ENCODE measurements at regions not wholly inside any gene's neighbourhood (a gene's known extent, or its start where the extent isn't known, plus 50 kb on each side); places are given as distances from the start of the nearest gene placed in this dataset.

DNA sequence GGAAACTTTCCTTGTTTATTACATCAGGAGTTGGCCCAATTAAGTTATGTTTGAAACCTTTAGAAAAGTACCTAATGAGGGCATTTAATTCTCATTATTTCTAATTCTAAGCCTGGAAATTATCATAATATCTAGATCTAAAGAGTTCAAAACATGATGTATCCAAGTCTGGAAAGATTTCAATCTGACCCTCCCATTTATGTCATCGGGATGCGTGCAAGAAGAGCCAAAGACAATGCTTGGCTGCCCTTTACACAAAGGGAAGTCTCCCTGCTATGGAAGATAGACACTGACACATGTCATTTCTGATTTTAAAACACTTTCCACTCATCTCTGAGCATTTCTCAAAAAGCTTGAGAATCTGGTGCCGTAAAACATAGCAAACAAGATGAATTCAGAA is 222.4 kb downstream of the ANTXR2 start:
- H3K36me3 ChIP-seq (ENCODE audit: control insufficient read depth in 1 of 2, insufficient read depth in 2 of 2, low read length in 2 of 2): no peaks in the 10 kb centered on the region
- H3K9ac ChIP-seq (ENCODE audit: low read depth in 1 of 2, low read length in 2 of 2): no peak overlapping the region
- no peaks in the 10 kb centered on the region for H3K4me1 ChIP-seq (ENCODE audit: control insufficient read depth in 1 of 2, insufficient read depth in 2 of 2, low read length in 2 of 2)
- no peaks in the 10 kb centered on the region for H3K9me3 ChIP-seq (ENCODE audit: control insufficient read depth in 1 of 2, low read length in 2 of 2)
- no peak overlapping the region for H3K27ac ChIP-seq (ENCODE audit: low read depth, low read length)
- H3K27me3 ChIP-seq (ENCODE audit: control insufficient read depth in 1 of 2, insufficient read depth in 2 of 2, low read length in 2 of 2): no peaks in the 10 kb centered on the region
- H3K4me3 ChIP-seq (ENCODE audit: low read depth in 1 of 2, low read length in 2 of 2): no peak overlapping the region

DNA sequence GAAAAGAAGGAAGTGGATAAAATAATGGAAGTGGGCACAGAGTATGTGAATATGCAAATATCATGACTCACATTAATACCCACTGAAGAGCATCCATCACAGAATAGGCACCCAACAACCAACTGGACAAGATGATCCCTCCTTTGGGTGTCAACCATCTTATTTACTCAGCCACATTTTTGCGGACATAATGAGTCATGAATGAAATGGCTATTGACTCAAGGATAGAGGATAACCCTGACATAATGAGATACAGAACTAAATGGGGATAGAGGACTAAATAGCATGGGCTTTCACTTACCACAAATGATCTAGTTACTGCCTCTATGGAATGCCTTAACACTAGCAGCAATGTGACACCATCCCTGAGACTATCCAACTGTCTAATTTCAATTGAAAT is 224.7 kb downstream of the ANTXR2 start:
- peaks cover 0 to 8% of the 10 kb centered on the region in 2 donors for H3K9me3 ChIP-seq (ENCODE audit: control insufficient read depth in 1 of 2, low read length in 2 of 2)

DNA sequence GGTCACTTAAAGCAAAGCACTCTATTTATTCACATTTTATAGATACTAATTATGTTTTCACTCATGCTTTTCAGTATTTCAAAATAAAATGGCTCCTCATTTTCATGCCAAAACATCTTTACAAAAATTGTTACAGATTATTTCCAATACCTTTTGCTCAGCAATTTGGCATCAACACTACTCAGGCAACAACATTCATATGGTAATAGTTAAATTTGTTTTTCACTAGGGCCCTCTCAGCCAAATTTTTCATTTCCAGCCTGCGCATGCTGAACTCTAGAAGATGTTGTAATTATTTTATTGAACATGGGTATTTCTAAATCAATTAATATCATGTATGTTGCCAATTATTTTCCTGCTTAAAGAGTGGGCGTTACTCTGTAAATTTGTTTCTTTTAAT is 225.6 kb downstream of the ANTXR2 start:
- H3K4me1 ChIP-seq (ENCODE audit: control insufficient read depth in 1 of 2, insufficient read depth in 2 of 2, low read length in 2 of 2): no peaks in the 10 kb centered on the region
- no peaks in the 10 kb centered on the region for H3K27me3 ChIP-seq (ENCODE audit: control insufficient read depth in 1 of 2, insufficient read depth in 2 of 2, low read length in 2 of 2)
- no peak overlapping the region for H3K27ac ChIP-seq (ENCODE audit: low read depth, low read length)

More for the DNA sequence above, 224.7 kb downstream of the ANTXR2 start:
- Histone ChIP-seq H3K4me3 (ENCODE audit: low read depth in 1 of 2, low read length in 2 of 2) (no peak overlapping the region), H3K36me3 (ENCODE audit: control insufficient read depth in 1 of 2, insufficient read depth in 2 of 2, low read length in 2 of 2) (no peaks in the 10 kb centered on the region), H3K9ac (ENCODE audit: low read depth in 1 of 2, low read length in 2 of 2) (no peak overlapping the region), H3K27ac (ENCODE audit: low read depth, low read length) (no peak overlapping the region), H3K4me1 (ENCODE audit: control insufficient read depth in 1 of 2, insufficient read depth in 2 of 2, low read length in 2 of 2) (no peaks in the 10 kb centered on the region), H3K27me3 (ENCODE audit: control insufficient read depth in 1 of 2, insufficient read depth in 2 of 2, low read length in 2 of 2) (no peaks in the 10 kb centered on the region)

DNA sequence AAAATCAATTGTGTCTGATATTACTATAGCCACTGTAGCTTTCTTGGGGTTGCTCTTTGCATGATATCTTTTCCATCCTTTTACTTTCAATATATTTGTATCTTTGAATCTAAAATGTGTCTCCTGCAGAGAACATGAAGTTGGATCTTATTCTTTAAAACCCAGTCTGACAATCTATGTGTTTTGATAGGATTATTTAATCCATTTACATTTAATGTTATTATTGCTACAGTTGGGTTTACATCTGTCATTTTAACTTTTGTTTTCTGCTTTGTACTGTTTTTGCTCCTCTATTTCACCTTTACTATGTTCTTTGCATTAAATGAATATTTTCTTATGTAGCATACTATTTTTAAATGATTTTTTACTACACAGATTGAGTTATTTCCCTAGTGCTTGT is 230.9 kb downstream of the ANTXR2 start:
- H3K9me3 ChIP-seq (ENCODE audit: control insufficient read depth in 1 of 2, low read length in 2 of 2): peaks cover 3 to 8% of the 10 kb centered on the region in 2 donors

More for the DNA sequence above, 225.6 kb downstream of the ANTXR2 start:
- H3K36me3 ChIP-seq (ENCODE audit: control insufficient read depth in 1 of 2, insufficient read depth in 2 of 2, low read length in 2 of 2): no peaks in the 10 kb centered on the region
- no peak overlapping the region for H3K4me3 ChIP-seq (ENCODE audit: low read depth in 1 of 2, low read length in 2 of 2)
- no peak overlapping the region for H3K9ac ChIP-seq (ENCODE audit: low read depth in 1 of 2, low read length in 2 of 2)
- peaks cover under 1 to 8% of the 10 kb centered on the region in 2 donors for H3K9me3 ChIP-seq (ENCODE audit: control insufficient read depth in 1 of 2, low read length in 2 of 2)

DNA sequence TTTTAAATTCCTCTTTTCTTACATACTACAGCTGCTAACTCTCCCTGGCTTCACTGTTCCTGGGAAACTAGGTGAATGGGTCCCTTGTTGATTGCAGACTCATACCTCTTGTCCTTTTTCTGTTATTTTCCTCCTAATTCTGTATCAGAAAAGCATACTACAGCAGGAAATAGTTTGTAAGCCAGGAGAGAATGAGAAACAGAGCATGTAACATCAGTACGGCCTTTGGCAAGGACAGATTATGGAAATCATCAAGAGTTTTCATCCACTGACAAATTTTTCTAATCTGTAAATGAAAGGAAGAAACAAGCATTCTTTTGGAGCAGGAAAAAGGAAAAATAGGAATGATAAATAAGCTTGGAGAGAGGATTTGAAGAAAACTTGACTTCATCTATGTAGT is 239.2 kb downstream of the ANTXR2 start:
- Histone ChIP-seq H3K4me1 (ENCODE audit: control insufficient read depth in 1 of 2, insufficient read depth in 2 of 2, low read length in 2 of 2) (no peaks in the 10 kb centered on the region), H3K36me3 (ENCODE audit: control insufficient read depth in 1 of 2, insufficient read depth in 2 of 2, low read length in 2 of 2) (no peaks in the 10 kb centered on the region), H3K9ac (ENCODE audit: low read depth in 1 of 2, low read length in 2 of 2) (no peak overlapping the region), H3K4me3 (ENCODE audit: low read depth in 1 of 2, low read length in 2 of 2) (no peak overlapping the region), H3K9me3 (ENCODE audit: control insufficient read depth in 1 of 2, low read length in 2 of 2) (no peaks in the 10 kb centered on the region), H3K27ac (ENCODE audit: low read depth, low read length) (no peak overlapping the region), H3K27me3 (ENCODE audit: control insufficient read depth in 1 of 2, insufficient read depth in 2 of 2, low read length in 2 of 2) (no peaks in the 10 kb centered on the region)

More for the DNA sequence above, 230.9 kb downstream of the ANTXR2 start:
- no peaks in the 10 kb centered on the region for H3K27me3 ChIP-seq (ENCODE audit: control insufficient read depth in 1 of 2, insufficient read depth in 2 of 2, low read length in 2 of 2)
- H3K9ac ChIP-seq (ENCODE audit: low read depth in 1 of 2, low read length in 2 of 2): no peak overlapping the region
- no peaks in the 10 kb centered on the region for H3K36me3 ChIP-seq (ENCODE audit: control insufficient read depth in 1 of 2, insufficient read depth in 2 of 2, low read length in 2 of 2)
- no peak overlapping the region for H3K4me3 ChIP-seq (ENCODE audit: low read depth in 1 of 2, low read length in 2 of 2)
- H3K4me1 ChIP-seq (ENCODE audit: control insufficient read depth in 1 of 2, insufficient read depth in 2 of 2, low read length in 2 of 2): no peaks in the 10 kb centered on the region
- no peak overlapping the region for H3K27ac ChIP-seq (ENCODE audit: low read depth, low read length)

DNA sequence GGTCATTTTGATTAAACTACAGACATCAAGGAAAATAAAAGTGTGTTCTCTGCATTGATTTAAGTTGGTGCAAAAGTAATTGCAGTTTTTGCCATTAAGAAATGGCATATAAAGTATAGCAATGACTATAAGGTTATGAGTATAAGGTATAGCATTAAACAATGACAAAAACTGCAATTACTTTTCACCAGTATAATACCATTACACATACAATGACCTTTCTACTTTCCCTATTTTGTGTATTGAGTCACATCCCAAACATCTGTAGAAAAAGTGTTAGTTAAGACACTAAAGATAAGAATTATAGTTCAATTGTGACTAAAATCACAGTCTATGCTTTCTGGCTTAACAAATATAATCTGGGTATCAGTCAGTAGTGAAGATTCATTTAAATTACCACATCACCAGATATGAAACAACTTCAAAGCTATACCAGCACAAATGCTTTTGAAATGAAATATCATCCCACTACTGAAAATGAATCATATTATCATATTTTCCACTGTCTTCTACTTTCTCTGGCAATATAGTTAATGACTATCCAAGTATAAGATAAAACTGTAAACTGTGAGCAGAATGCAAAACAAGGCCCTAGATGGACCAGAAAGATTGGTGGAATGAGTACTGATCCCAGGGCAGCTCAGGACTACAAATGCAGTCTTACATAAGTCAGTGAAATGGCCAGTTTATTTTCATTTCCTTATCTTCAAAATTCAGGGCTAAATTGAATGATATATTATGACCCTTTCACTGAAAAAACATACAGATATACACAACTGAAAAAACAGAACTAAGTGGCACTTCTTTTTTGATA is 241.1 kb downstream of the ANTXR2 start:
- H3K9me3 ChIP-seq (ENCODE audit: control insufficient read depth in 1 of 2, low read length in 2 of 2): no peaks in the 10 kb centered on the region
- no peaks in the 10 kb centered on the region for H3K4me1 ChIP-seq (ENCODE audit: control insufficient read depth in 1 of 2, insufficient read depth in 2 of 2, low read length in 2 of 2)
- H3K36me3 ChIP-seq (ENCODE audit: control insufficient read depth in 1 of 2, insufficient read depth in 2 of 2, low read length in 2 of 2): no peaks in the 10 kb centered on the region
- H3K27me3 ChIP-seq (ENCODE audit: control insufficient read depth in 1 of 2, insufficient read depth in 2 of 2, low read length in 2 of 2): no peaks in the 10 kb centered on the region
- H3K27ac ChIP-seq (ENCODE audit: low read depth, low read length): no peak overlapping the region
- no peak overlapping the region for H3K9ac ChIP-seq (ENCODE audit: low read depth in 1 of 2, low read length in 2 of 2)
- no peak overlapping the region for H3K4me3 ChIP-seq (ENCODE audit: low read depth in 1 of 2, low read length in 2 of 2)

DNA sequence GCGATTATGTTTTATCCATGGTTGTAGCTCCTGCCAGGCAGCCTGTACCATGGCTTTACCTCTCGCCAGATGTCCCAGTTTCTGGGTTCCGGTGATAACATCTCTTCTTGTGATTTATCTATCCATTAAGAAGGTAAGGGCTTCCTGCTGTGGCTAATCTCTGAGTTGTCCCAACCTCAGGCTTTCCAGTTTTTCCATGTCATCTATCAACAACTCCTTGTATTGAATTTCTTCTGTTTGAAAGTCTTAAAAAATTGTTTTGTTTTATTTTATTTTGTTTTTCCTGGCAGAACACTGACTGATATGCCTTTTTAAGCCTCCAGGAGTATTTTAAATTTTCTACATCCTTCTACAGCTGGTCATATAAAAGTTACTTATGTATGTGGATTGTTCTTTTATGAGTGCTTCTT is 241.9 kb downstream of the ANTXR2 start:
- no peaks in the 10 kb centered on the region for H3K27me3 ChIP-seq (ENCODE audit: control insufficient read depth in 1 of 2, insufficient read depth in 2 of 2, low read length in 2 of 2)
- no peaks in the 10 kb centered on the region for H3K4me1 ChIP-seq (ENCODE audit: control insufficient read depth in 1 of 2, insufficient read depth in 2 of 2, low read length in 2 of 2)
- H3K36me3 ChIP-seq (ENCODE audit: control insufficient read depth in 1 of 2, insufficient read depth in 2 of 2, low read length in 2 of 2): no peaks in the 10 kb centered on the region
- no peak overlapping the region for H3K27ac ChIP-seq (ENCODE audit: low read depth, low read length)
- no peak overlapping the region for H3K4me3 ChIP-seq (ENCODE audit: low read depth in 1 of 2, low read length in 2 of 2)
- H3K9me3 ChIP-seq (ENCODE audit: control insufficient read depth in 1 of 2, low read length in 2 of 2): no peaks in the 10 kb centered on the region
- H3K9ac ChIP-seq (ENCODE audit: low read depth in 1 of 2, low read length in 2 of 2): no peak overlapping the region

DNA sequence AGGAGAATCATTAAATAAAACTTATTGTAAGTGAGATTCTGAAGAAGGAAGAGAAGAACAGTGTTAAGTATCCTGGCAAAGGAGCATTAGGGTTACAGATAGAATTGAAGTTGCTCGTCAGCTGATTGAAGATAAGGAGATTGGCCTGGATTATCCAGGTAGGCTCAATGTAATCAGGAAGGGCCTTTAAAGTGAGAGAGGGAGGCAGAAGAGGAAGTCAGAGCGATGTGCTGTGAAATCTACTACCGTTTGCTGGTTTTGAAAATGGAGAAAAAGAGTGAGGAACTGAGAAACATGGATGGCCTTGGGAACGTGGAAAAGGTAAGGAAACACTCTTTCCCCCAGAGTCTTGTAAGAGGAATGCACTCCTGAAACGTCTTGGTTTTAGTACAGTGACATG is 245.7 kb downstream of the ANTXR2 start:
- Histone ChIP-seq H3K27me3 (ENCODE audit: control insufficient read depth in 1 of 2, insufficient read depth in 2 of 2, low read length in 2 of 2) (no peaks in the 10 kb centered on the region), H3K4me3 (ENCODE audit: low read depth in 1 of 2, low read length in 2 of 2) (no peak overlapping the region), H3K36me3 (ENCODE audit: control insufficient read depth in 1 of 2, insufficient read depth in 2 of 2, low read length in 2 of 2) (no peaks in the 10 kb centered on the region), H3K9me3 (ENCODE audit: control insufficient read depth in 1 of 2, low read length in 2 of 2) (no peaks in the 10 kb centered on the region), H3K9ac (ENCODE audit: low read depth in 1 of 2, low read length in 2 of 2) (no peak overlapping the region), H3K27ac (ENCODE audit: low read depth, low read length) (no peak overlapping the region), H3K4me1 (ENCODE audit: control insufficient read depth in 1 of 2, insufficient read depth in 2 of 2, low read length in 2 of 2) (no peaks in the 10 kb centered on the region)

DNA sequence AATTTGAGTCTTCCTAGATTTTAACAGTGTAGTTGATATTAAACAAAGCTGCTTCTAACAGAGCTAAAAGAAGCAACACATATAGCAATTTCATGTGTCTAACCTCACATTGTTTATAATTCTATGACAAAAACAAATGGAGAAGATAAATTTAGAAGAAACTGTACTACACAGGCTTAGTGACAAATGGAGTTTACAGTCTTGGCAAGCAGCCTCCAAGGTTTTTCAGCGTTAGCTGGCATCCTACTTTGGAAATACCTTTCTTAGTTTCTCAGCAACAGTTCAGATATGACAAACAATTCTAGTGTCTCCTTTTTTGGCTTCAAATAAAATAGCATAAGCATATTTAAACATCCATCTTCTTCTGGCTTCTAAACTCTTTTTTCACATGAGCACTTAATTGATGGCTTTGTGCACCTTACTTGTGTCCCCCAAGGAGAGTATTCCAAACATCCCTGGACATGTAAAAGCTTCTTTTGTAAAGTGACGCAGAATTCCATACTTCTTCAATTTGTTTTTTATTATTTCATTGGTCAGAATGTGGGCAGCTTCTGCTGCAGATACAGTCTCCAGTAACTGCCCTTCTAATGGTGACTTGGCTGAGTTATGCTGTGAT is 249.8 kb downstream of the ANTXR2 start:
- no peak overlapping the region for H3K4me3 ChIP-seq (ENCODE audit: low read depth in 1 of 2, low read length in 2 of 2)
- H3K4me1 ChIP-seq (ENCODE audit: control insufficient read depth in 1 of 2, insufficient read depth in 2 of 2, low read length in 2 of 2): no peaks in the 10 kb centered on the region
- H3K9me3 ChIP-seq (ENCODE audit: control insufficient read depth in 1 of 2, low read length in 2 of 2): no peaks in the 10 kb centered on the region
- no peaks in the 10 kb centered on the region for H3K27me3 ChIP-seq (ENCODE audit: control insufficient read depth in 1 of 2, insufficient read depth in 2 of 2, low read length in 2 of 2)
- H3K27ac ChIP-seq (ENCODE audit: low read depth, low read length): no peak overlapping the region
- H3K36me3 ChIP-seq (ENCODE audit: control insufficient read depth in 1 of 2, insufficient read depth in 2 of 2, low read length in 2 of 2): no peaks in the 10 kb centered on the region
- no peak overlapping the region for H3K9ac ChIP-seq (ENCODE audit: low read depth in 1 of 2, low read length in 2 of 2)

DNA sequence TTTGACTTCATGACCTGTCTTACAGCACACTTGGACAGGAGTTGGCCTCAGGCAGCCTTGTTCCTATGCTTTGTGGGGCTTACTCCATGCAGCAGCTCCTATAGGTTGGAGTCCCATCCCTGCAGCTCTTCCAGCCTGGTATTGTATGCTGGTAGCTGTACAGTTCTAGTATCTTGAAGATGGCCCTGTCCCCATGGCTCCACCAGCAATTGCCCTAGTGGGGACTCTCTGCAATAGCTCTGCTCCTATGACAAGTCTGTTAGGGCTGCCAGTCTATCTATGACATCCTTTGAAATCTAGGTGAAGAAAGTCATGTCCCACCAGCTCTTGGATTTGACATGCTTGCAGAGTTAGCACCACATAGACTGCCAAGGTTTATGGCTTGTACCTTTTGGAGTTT is 252.6 kb downstream of the ANTXR2 start:
- Histone ChIP-seq H3K9ac (ENCODE audit: low read depth in 1 of 2, low read length in 2 of 2) (no peak overlapping the region), H3K36me3 (ENCODE audit: control insufficient read depth in 1 of 2, insufficient read depth in 2 of 2, low read length in 2 of 2) (no peaks in the 10 kb centered on the region), H3K27me3 (ENCODE audit: control insufficient read depth in 1 of 2, insufficient read depth in 2 of 2, low read length in 2 of 2) (no peaks in the 10 kb centered on the region), H3K27ac (ENCODE audit: low read depth, low read length) (no peak overlapping the region), H3K4me1 (ENCODE audit: control insufficient read depth in 1 of 2, insufficient read depth in 2 of 2, low read length in 2 of 2) (no peaks in the 10 kb centered on the region), H3K4me3 (ENCODE audit: low read depth in 1 of 2, low read length in 2 of 2) (no peak overlapping the region), H3K9me3 (ENCODE audit: control insufficient read depth in 1 of 2, low read length in 2 of 2) (no peaks in the 10 kb centered on the region)
